H9 (cell line): ENCODE measurements at regions not wholly inside any gene's neighbourhood (a gene's known extent, or its start where the extent isn't known, plus 50 kb on each side); places are given as distances from the start of the nearest gene placed in this dataset.

ENCODE experiments used
- DNase-seq: peaks from one replicate; pipeline ENCODE4 v3.0.0-alpha.2; 2017
- H2AFZ ChIP-seq: one replicate; pipeline ENCODE4 v1.6.1; 2013; ENCODE audit warnings: mild to moderate bottlenecking, low read length, control low read depth, moderate library complexity
- H2AK5ac ChIP-seq: 2 replicates; pipeline ENCODE4 v1.6.1; 2013; ENCODE audit warnings: low read length, control low read depth, mixed read lengths; ENCODE audit not compliant: insufficient read length
- H2BK120ac ChIP-seq: one replicate; pipeline ENCODE4 v1.6.1; 2013; ENCODE audit warnings: low read depth, mild to moderate bottlenecking, low read length, control low read depth, inconsistent platforms; ENCODE audit not compliant: poor library complexity, severe bottlenecking
- H2BK12ac ChIP-seq: 2 replicates; pipeline ENCODE4 v1.6.1; 2013; ENCODE audit warnings: low read length, control low read depth, mixed read lengths, low read depth; ENCODE audit not compliant: insufficient read length
- H2BK15ac ChIP-seq: 2 replicates; pipeline ENCODE4 v1.6.1; 2013; ENCODE audit warnings: low read depth, low read length, control low read depth
- H2BK20ac ChIP-seq: one replicate; pipeline ENCODE4 v1.6.1; 2013; ENCODE audit warnings: low read depth, mild to moderate bottlenecking, low read length, control low read depth, inconsistent platforms; ENCODE audit not compliant: poor library complexity, severe bottlenecking
- H2BK5ac ChIP-seq: 2 replicates; pipeline ENCODE4 v1.6.1; 2013; ENCODE audit warnings: low read length, control low read depth, mixed read lengths; ENCODE audit not compliant: insufficient read length
- H3K14ac ChIP-seq: 2 replicates; pipeline ENCODE4 v1.6.1; 2013; ENCODE audit warnings: low read length, control low read depth; ENCODE audit not compliant: insufficient read depth
- H3K18ac ChIP-seq: 2 replicates; pipeline ENCODE4 v1.6.1; 2013; ENCODE audit warnings: low read depth, mild to moderate bottlenecking, mixed read lengths, low read length, control low read depth; ENCODE audit not compliant: insufficient read length
- H3K23ac ChIP-seq: 2 replicates; pipeline ENCODE4 v1.6.1; 2013; ENCODE audit warnings: low read length, control low read depth, mixed read lengths, low read depth; ENCODE audit not compliant: insufficient read length
- H3K23me2 ChIP-seq: 2 replicates; pipeline ENCODE4 v1.6.1; 2013; ENCODE audit warnings: low read depth, mild to moderate bottlenecking, mixed read lengths, low read length, control low read depth; ENCODE audit not compliant: insufficient read length, poor library complexity, severe bottlenecking
- H3K27ac ChIP-seq: 2 replicates; pipeline ENCODE4 v1.5.1; 2013; ENCODE audit warnings: low read length, control low read depth, mixed read lengths, low read depth; ENCODE audit not compliant: insufficient read length
- H3K27me3 ChIP-seq: 2 replicates; pipeline ENCODE4 v1.6.1; 2013; ENCODE audit warnings: low read length, control low read depth, inconsistent platforms; ENCODE audit not compliant: insufficient read depth
- H3K4ac ChIP-seq: 2 replicates; pipeline ENCODE4 v1.6.1; 2013; ENCODE audit warnings: low read depth, mild to moderate bottlenecking, control low read depth, inconsistent platforms, low read length, moderate library complexity
- H3K4me1 ChIP-seq: 2 replicates; pipeline ENCODE4 v1.6.1; 2013; ENCODE audit warnings: low read length, control low read depth, inconsistent platforms; ENCODE audit not compliant: insufficient read depth
- H3K4me2 ChIP-seq: 2 replicates; pipeline ENCODE4 v1.6.1; 2013; ENCODE audit warnings: low read length, control low read depth, mixed read lengths; ENCODE audit not compliant: insufficient read length, insufficient read depth
- H3K56ac ChIP-seq: 2 replicates; pipeline ENCODE4 v1.6.1; 2013; ENCODE audit warnings: low read depth, mild to moderate bottlenecking, mixed read lengths, low read length, control low read depth; ENCODE audit not compliant: insufficient read length
- H3K79me1 ChIP-seq: 2 replicates; pipeline ENCODE4 v1.6.1; 2013; ENCODE audit warnings: low read depth, mild to moderate bottlenecking, moderate library complexity, low read length, control low read depth, inconsistent platforms; ENCODE audit not compliant: insufficient read depth, poor library complexity, severe bottlenecking
- H3K79me2 ChIP-seq: 2 replicates; pipeline ENCODE4 v1.6.1; 2013; ENCODE audit warnings: low read length, control low read depth, inconsistent platforms; ENCODE audit not compliant: insufficient read depth
- H3K9ac ChIP-seq: 2 replicates; pipeline ENCODE4 v1.6.1; 2013; ENCODE audit warnings: low read length, control low read depth, mixed read lengths; ENCODE audit not compliant: insufficient read length; ENCODE audit errors: extremely low read depth
- H3K9me3 ChIP-seq: one replicate; pipeline ENCODE4 v1.6.1; 2013; ENCODE audit warnings: low read depth, low read length, inconsistent platforms; ENCODE audit not compliant: control insufficient read depth
- H3T11ph ChIP-seq: one replicate; pipeline ENCODE4 v1.6.1; 2013; ENCODE audit warnings: mild to moderate bottlenecking, low read length, control low read depth, inconsistent platforms
- H4K20me1 ChIP-seq: one replicate; pipeline ENCODE4 v1.6.1; 2013; ENCODE audit not compliant: control insufficient read depth, insufficient read length, insufficient read depth
- H4K5ac ChIP-seq: 2 replicates; pipeline ENCODE4 v1.6.1; 2013; ENCODE audit warnings: low read depth, mild to moderate bottlenecking, mixed read lengths, low read length, control low read depth; ENCODE audit not compliant: insufficient read length
- H4K8ac ChIP-seq: replicated peaks from 2 replicates; pipeline ENCODE4 v1.6.1; 2013; ENCODE audit warnings: low read length, control low read depth, mixed read lengths, low read depth; ENCODE audit not compliant: insufficient read length
- H4K91ac ChIP-seq: 2 replicates; pipeline ENCODE4 v1.6.1; 2013; ENCODE audit warnings: low read depth, mild to moderate bottlenecking, moderate library complexity, mixed read lengths, low read length, control low read depth; ENCODE audit not compliant: insufficient read length
- H3K27ac Mint-ChIP-seq, 3 experiments: 2 replicates in 2 of 3; 3 replicates in 1 of 3; pipeline ENCODE4 v1.8.0; 2020 to 2021; ENCODE audit warnings: mixed read lengths in 3 of 3, mild to moderate bottlenecking in 1 of 3, moderate library complexity in 1 of 3
- H3K27me3 Mint-ChIP-seq: 2 replicates; pipeline ENCODE4 v1.8.0; 2021; ENCODE audit warnings: low read depth, mild to moderate bottlenecking, moderate library complexity, mixed read lengths
- H3K36me3 Mint-ChIP-seq, 3 experiments: 2 replicates in 2 of 3; 3 replicates in 1 of 3; pipeline ENCODE4 v1.8.0; 2020 to 2021; ENCODE audit warnings: low read depth in 3 of 3, mixed read lengths in 3 of 3; ENCODE audit not compliant: insufficient read depth in 1 of 3
- H3K4me1 Mint-ChIP-seq, 2 experiments: 2 replicates each; pipeline ENCODE4 v1.8.0; 2020; ENCODE audit warnings: mixed read lengths in 2 of 2
- H3K4me3 Mint-ChIP-seq, 2 experiments: 2 replicates in 1 of 2; 3 replicates in 1 of 2; pipeline ENCODE4 v1.8.0; 2020 to 2021; ENCODE audit warnings: mild to moderate bottlenecking in 2 of 2, mixed read lengths in 2 of 2, moderate library complexity in 1 of 2
- H3K9me3 Mint-ChIP-seq, 2 experiments: 2 replicates in 1 of 2; 3 replicates in 1 of 2; pipeline ENCODE4 v1.8.0; 2020; ENCODE audit warnings: mild to moderate bottlenecking in 2 of 2, mixed read lengths in 2 of 2, moderate library complexity in 1 of 2
- WGBS: extraction: QIAGEN DNeasy Blood & Tissue Kit; methylation state at CpG from one replicate; pipeline ENCODE4 v1.1.7; 2013; ENCODE audit warnings: missing lambda C conversion rate, low lambda C conversion rate, mixed read lengths; ENCODE audit not compliant: insufficient read length; ENCODE audit errors: extremely low coverage; 5-methylcytosine and 5-hydroxymethylcytosine counted together
- TF ChIP-seq, protein P1 (sequence below): fragments of 200-600 bp; sonication (generic); conservative IDR thresholded peaks from 3 replicates; pipeline ENCODE4 v1.8.0; 2021; ENCODE audit warnings: antibody characterized with exemption, mild to moderate bottlenecking

DNA sequence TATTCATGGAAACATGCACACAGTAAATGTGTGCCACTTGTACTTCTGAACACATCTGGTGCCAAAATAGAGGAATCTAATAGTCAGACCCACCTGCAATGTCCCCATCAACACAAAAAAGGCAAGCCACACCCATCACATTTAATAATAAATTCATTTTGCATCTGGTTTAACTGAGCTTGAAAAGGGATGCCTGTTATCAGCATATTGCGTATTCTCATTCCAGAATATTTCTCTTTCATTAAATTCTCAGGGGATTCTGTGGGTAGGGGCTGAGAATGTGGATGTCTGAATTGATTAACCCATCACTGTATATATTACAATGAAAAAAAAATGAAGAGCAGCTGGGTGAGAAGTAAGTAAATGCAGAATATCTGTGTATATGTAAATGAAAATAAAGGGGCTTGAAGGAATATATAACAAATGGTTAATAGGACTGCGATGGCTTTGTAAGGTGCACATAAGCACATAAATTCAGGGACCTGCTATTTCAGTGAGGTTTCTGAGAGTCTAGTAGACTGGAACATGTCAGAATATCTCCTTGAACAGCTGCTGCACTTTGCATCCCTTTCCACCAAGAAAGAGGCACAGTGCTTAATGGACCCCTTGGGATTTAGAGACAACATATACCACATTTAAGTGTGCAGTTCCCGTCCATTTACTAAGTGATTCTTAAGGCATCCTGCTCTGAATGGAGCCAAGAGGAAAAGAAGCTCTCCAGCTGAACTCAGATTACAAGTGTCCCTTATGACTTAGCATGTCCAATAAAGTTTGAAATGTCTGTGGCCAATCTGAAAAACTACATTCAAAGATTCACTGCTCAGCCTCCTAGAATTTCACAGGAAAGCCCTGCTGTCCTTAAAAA, 104.1 kb upstream of the NIPBL start:
- no peak overlapping the region for H2AFZ ChIP-seq
- no peak for DNase-seq
- no peak overlapping the region for H4K91ac ChIP-seq
- H3K14ac ChIP-seq: no peak overlapping the region
- no CpG with 5 or more reads among the region's 3 CpGs for WGBS
- Mint-ChIP-seq H3K9me3 (peaks cover 6 to 7% of the 10 kb centered on the region in 2 experiments; a peak in 3 of 5 replicates), H3K4me3 (no peak overlapping the region), H3K27ac (no peak overlapping the region), H3K27me3 (peaks cover 4% of the 10 kb centered on the region), H3K4me1 (peaks cover 4 to 8% of the 10 kb centered on the region in 2 experiments; a peak in 3 of 4 replicates), H3K36me3 (peaks cover 0 to 6% (median 4%) of the 10 kb centered on the region in 3 experiments; a peak in 2 of 7 replicates)
- H3K27ac ChIP-seq: no peak overlapping the region
- H3K79me1 ChIP-seq: no peaks in the 10 kb centered on the region
- no peaks in the 10 kb centered on the region for H3K27me3 ChIP-seq
- no peak overlapping the region for H4K8ac ChIP-seq
- H3K18ac ChIP-seq: no peak overlapping the region
- no peak overlapping the region for H2AK5ac ChIP-seq
- TF ChIP-seq, protein P1, sequence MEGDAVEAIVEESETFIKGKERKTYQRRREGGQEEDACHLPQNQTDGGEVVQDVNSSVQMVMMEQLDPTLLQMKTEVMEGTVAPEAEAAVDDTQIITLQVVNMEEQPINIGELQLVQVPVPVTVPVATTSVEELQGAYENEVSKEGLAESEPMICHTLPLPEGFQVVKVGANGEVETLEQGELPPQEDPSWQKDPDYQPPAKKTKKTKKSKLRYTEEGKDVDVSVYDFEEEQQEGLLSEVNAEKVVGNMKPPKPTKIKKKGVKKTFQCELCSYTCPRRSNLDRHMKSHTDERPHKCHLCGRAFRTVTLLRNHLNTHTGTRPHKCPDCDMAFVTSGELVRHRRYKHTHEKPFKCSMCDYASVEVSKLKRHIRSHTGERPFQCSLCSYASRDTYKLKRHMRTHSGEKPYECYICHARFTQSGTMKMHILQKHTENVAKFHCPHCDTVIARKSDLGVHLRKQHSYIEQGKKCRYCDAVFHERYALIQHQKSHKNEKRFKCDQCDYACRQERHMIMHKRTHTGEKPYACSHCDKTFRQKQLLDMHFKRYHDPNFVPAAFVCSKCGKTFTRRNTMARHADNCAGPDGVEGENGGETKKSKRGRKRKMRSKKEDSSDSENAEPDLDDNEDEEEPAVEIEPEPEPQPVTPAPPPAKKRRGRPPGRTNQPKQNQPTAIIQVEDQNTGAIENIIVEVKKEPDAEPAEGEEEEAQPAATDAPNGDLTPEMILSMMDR: no peak
- H3K9ac ChIP-seq: no peak overlapping the region
- H3K56ac ChIP-seq: no peak overlapping the region
- no peaks in the 10 kb centered on the region for H3K79me2 ChIP-seq
- H3K4me1 ChIP-seq: no peaks in the 10 kb centered on the region
- no peak overlapping the region for H2BK12ac ChIP-seq
- no peak overlapping the region for H3K23ac ChIP-seq
- H3K4ac ChIP-seq: no peak overlapping the region
- H2BK15ac ChIP-seq: no peak overlapping the region
- no peak overlapping the region for H3K4me2 ChIP-seq
- no peak overlapping the region for H2BK120ac ChIP-seq
- no peak overlapping the region for H2BK5ac ChIP-seq
- H3K9me3 ChIP-seq: no peaks in the 10 kb centered on the region
- H2BK20ac ChIP-seq: no peak overlapping the region
- no peaks in the 10 kb centered on the region for H4K20me1 ChIP-seq
- H3K23me2 ChIP-seq: no peaks in the 10 kb centered on the region
- H4K5ac ChIP-seq: no peak overlapping the region
- no peak overlapping the region for H3T11ph ChIP-seq
